A549 (cell line): ENCODE measurements at regions not wholly inside any gene's neighbourhood (a gene's known extent, or its start where the extent isn't known, plus 50 kb on each side); places are given as distances from the start of the nearest gene placed in this dataset.

Experiments used
- CHD2 ChIP-seq: fragments of 150-350 bp; IDR thresholded peaks from 2 replicates; pipeline ENCODE4 v1.6.1; 2014; ENCODE audit warnings: low read length; ENCODE audit not compliant: partially characterized antibody
- CTCF ChIP-seq: fragments of >200 bp; sonication (Bioruptor Twin); formaldehyde crosslinking; IDR thresholded peaks from 3 replicates; pipeline ENCODE4 v1.5.1; 2016
- EP300 ChIP-seq, 2 experiments: fragments of >200 bp; sonication (Bioruptor Twin); formaldehyde crosslinking; IDR thresholded peaks; 2 replicates in 1 of 2; 3 replicates in 1 of 2; pipeline ENCODE4 v1.6.1; 2016 to 2017
- GATA3 ChIP-seq: IDR thresholded peaks from 2 replicates; pipeline ENCODE4 v1.6.1; 2012; ENCODE audit warnings: borderline replicate concordance
- HDAC2 ChIP-seq: fragments of 200-600 bp; sonication (generic); IDR thresholded peaks from 2 replicates; pipeline ENCODE4 v1.6.1; 2016
- HOXA7 ChIP-seq: fragments of 250-450 bp; sonication (Bioruptor Pico); IDR thresholded peaks from 2 replicates; pipeline ENCODE4 v1.5.0; 2020; ENCODE audit warnings: mild to moderate bottlenecking, moderate library complexity
- KDM5A ChIP-seq: fragments of 200-600 bp; sonication (generic); IDR thresholded peaks from 2 replicates; pipeline ENCODE4 v1.6.1; 2016; ENCODE audit warnings: antibody characterized with exemption, mild to moderate bottlenecking
- NFE2L2 ChIP-seq: fragments of 150-350 bp; conservative IDR thresholded peaks from 2 replicates; pipeline ENCODE4 v1.6.1; 2014; ENCODE audit warnings: low read length
- NPAS2 ChIP-seq: fragments of 250-450 bp; sonication (Bioruptor Pico); IDR thresholded peaks from 2 replicates; pipeline ENCODE4 v1.8.0; 2022; ENCODE audit warnings: mild to moderate bottlenecking, moderate library complexity, borderline replicate concordance
- NR3C1 ChIP-seq: fragments of >200 bp; sonication (Bioruptor Twin); formaldehyde crosslinking; IDR thresholded peaks from 3 replicates; pipeline ENCODE4 v1.6.1; 2017
- PHF8 ChIP-seq: fragments of 200-600 bp; sonication (generic); IDR thresholded peaks from 2 replicates; pipeline ENCODE4 v1.6.1; 2016; ENCODE audit warnings: low read depth, mild to moderate bottlenecking, antibody characterized with exemption, moderate library complexity, borderline replicate concordance
- POLR2A ChIP-seq: IDR thresholded peaks from 2 replicates; pipeline ENCODE4 v1.6.1; 2012; ENCODE audit warnings: mild to moderate bottlenecking, low read length
- REST ChIP-seq: fragments of 200-600 bp; sonication (generic); IDR thresholded peaks from 2 replicates; pipeline ENCODE4 v1.6.1; 2016; ENCODE audit warnings: antibody characterized with exemption, mild to moderate bottlenecking, moderate library complexity
- ZFP36 ChIP-seq: fragments of 450-650 bp; IDR thresholded peaks from 2 replicates; pipeline ENCODE4 v1.6.1; 2014; ENCODE audit warnings: borderline replicate concordance; ENCODE audit not compliant: partially characterized antibody

- no peak for TF ChIP-seq CTCF
- TF ChIP-seq CHD2: no peak
- TF ChIP-seq POLR2A: no peak
- no peak for TF ChIP-seq NPAS2 (CRISPR knock-in tag)
- TF ChIP-seq EP300 (IDR thresholded peaks at IDR 0.05): no peak
- no peak for TF ChIP-seq ZFP36
- no peak for TF ChIP-seq HOXA7 (CRISPR knock-in tag)
- TF ChIP-seq PHF8: no peak
- TF ChIP-seq NFE2L2: no peak
- TF ChIP-seq KDM5A: no peak
- TF ChIP-seq HDAC2: no peak
- TF ChIP-seq NR3C1: no peak
- TF ChIP-seq GATA3: no peak
- TF ChIP-seq REST: no peak
Observed at GRCh38 chr1:157411064-157411463, 141.3 kb downstream of the FCRL5 start.
